Testis (tissue), 2 donors: ENCODE measurements at regions not wholly inside any gene's neighbourhood (a gene's known extent, or its start where the extent isn't known, plus 50 kb on each side); places are given as distances from the start of the nearest gene placed in this dataset.
"Not testable (repeated sequence)": the region's sequence is repeated elsewhere in the genome, so short reads cannot be mapped to it uniquely, and the experiment has no call there.

ENCODE experiments used
- DNase-seq: peaks from one replicate; pipeline ENCODE4 v3.0.0-alpha.2; 2019
- H3K27ac ChIP-seq, 2 donors: fragments of 200-600 bp; sonication (generic); one replicate each; pipeline ENCODE4 v1.5.1; 2019
- H3K27me3 ChIP-seq: fragments of 200-600 bp; sonication (generic); one replicate; pipeline ENCODE4 v1.5.1; 2019
- H3K36me3 ChIP-seq: fragments of 200-600 bp; sonication (generic); one replicate; pipeline ENCODE4 v1.5.1; 2017; ENCODE audit warnings: low read depth; ENCODE audit errors: missing control alignments
- H3K4me1 ChIP-seq: fragments of 200-600 bp; sonication (generic); one replicate; pipeline ENCODE4 v1.5.1; 2019
- H3K4me3 ChIP-seq, 2 donors: fragments of 200-600 bp; sonication (generic); one replicate each; pipeline ENCODE4 v1.5.1; 2017 to 2019
- H3K9me3 ChIP-seq: fragments of 200-600 bp; sonication (generic); one replicate; pipeline ENCODE4 v1.5.1; 2017
- POLR2A ChIP-seq: fragments of 450-650 bp; IDR thresholded peaks from one replicate; pipeline ENCODE4 v1.6.1; 2017; ENCODE audit warnings: antibody characterized with exemption, mild to moderate bottlenecking, moderate library complexity
- WGBS, 2 donors: methylation state at CpG; one replicate each; pipeline ENCODE4 v1.1.5; 2018; 5-methylcytosine and 5-hydroxymethylcytosine counted together
- intact Hi-C: fragments of 100-400 bp; cut with DNase I; formaldehyde crosslinking; loops from one replicate; pipeline ENCODE4 v1.15.1; 2023; ENCODE audit warnings: low total_unique reads
- TF ChIP-seq, protein P1 (sequence below), 3 experiments: fragments of 450-650 bp in 2 of 3; fragments of 200-600 bp in 1 of 3; sonication (generic) in 1 of 3; IDR thresholded peaks; one replicate each; pipeline ENCODE4 v1.5.1; 2016 to 2019; ENCODE audit warnings: antibody characterized with exemption in 3 of 3, mild to moderate bottlenecking in 2 of 3, moderate library complexity in 1 of 3

DNA sequence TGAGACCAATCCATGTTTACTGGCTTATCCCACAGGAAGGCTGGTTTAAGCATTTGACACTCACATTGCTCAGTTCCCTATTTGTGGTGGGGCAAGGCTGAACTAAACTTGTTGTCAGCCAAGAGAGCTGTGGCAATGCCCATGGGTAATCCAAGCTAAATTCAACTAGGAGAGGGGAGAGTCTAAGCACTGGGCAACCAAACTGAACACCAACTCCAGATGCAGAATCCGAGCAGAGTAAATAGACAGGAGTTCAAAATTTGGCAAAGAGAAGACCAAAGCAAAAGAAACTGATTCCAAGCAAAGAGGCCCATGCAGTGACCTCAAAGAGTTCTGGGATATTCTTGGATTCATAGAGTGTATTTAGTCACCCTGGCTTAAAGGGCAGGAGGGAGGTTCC, 106.5 kb upstream of the NT5E start:
- H3K27me3 ChIP-seq: no peaks in the 10 kb centered on the region
- 82 to 88% methylated on average over 1 of the region's 1 CpG for WGBS, 2 donors
- intact Hi-C loops: no loop called here
- no peaks in the 10 kb centered on the region for H3K9me3 ChIP-seq
- no peak overlapping the region for H3K4me3 ChIP-seq
- H3K36me3 ChIP-seq: no peaks in the 10 kb centered on the region
- H3K27ac ChIP-seq: no peak overlapping the region
- no peaks in the 10 kb centered on the region for H3K4me1 ChIP-seq
- no peak for DNase-seq
- TF ChIP-seq, protein P1, sequence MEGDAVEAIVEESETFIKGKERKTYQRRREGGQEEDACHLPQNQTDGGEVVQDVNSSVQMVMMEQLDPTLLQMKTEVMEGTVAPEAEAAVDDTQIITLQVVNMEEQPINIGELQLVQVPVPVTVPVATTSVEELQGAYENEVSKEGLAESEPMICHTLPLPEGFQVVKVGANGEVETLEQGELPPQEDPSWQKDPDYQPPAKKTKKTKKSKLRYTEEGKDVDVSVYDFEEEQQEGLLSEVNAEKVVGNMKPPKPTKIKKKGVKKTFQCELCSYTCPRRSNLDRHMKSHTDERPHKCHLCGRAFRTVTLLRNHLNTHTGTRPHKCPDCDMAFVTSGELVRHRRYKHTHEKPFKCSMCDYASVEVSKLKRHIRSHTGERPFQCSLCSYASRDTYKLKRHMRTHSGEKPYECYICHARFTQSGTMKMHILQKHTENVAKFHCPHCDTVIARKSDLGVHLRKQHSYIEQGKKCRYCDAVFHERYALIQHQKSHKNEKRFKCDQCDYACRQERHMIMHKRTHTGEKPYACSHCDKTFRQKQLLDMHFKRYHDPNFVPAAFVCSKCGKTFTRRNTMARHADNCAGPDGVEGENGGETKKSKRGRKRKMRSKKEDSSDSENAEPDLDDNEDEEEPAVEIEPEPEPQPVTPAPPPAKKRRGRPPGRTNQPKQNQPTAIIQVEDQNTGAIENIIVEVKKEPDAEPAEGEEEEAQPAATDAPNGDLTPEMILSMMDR (IDR thresholded peaks at IDR 0.05): no peak
- no peak for TF ChIP-seq POLR2A

DNA sequence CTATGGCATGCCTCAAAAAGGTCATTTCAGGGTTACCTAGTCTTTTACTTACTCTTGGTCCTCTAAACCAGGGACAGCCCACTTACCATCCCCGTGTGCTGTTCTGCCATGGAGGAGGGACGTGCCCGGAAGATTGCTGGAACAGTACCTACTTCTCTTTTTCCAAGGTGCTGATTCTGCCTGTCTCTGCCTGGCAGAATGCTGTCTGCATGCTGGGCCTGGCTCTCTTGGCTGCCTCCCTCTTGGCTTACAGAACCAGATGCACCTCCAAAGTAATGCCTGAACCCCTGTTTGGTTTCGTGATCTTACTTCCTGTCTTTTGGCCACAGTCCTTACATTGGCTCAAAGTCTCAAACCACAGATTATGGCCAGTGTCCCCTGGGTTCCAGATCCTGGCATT, 120.7 kb upstream of the NT5E start:
- Histone ChIP-seq H3K27ac (no peak overlapping the region), H3K27me3 (no peaks in the 10 kb centered on the region), H3K4me1 (no peaks in the 10 kb centered on the region), H3K9me3 (no peaks in the 10 kb centered on the region), H3K4me3 (no peak overlapping the region), H3K36me3 (no peaks in the 10 kb centered on the region)
- intact Hi-C loops: no loop called here
- DNase-seq: no peak
- TF ChIP-seq POLR2A: no peak
- TF ChIP-seq, protein P1 (IDR thresholded peaks at IDR 0.05): no peak
- 84 to 95% methylated on average over 4 of the region's 4 CpGs for WGBS, 2 donors

DNA sequence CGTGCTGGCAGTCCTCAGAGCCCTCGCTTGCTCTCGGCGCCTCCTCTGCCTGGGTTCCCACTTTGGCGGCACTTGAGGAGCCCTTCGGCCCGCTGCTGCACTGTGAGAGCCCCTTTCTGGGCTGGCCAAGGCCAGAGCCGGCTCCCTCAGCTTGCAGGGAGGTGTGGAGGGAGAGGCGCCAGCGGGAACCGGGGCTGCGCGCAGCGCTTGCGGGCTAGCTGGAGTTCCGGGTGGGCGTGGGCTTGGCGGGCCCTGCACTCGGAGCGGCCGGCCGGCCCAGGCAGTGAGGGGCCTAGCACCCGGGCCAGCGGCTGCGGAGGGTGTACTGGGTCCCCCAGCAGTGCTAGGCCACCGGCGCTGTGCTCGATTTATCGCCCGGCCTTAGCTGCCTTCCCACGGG, 124.1 kb upstream of the NT5E start:
- H3K4me3 ChIP-seq: peak overlapping the region in 1 of 2 donors; percentile 32
- DNase-seq, H3K27me3 ChIP-seq, H3K36me3 ChIP-seq, H3K4me1 ChIP-seq, intact Hi-C loops, H3K27ac ChIP-seq, H3K9me3 ChIP-seq: not testable (repeated sequence)
- WGBS, 2 donors: 58 to 71% methylated on average over 5 to 28 of the region's 31 CpGs

DNA sequence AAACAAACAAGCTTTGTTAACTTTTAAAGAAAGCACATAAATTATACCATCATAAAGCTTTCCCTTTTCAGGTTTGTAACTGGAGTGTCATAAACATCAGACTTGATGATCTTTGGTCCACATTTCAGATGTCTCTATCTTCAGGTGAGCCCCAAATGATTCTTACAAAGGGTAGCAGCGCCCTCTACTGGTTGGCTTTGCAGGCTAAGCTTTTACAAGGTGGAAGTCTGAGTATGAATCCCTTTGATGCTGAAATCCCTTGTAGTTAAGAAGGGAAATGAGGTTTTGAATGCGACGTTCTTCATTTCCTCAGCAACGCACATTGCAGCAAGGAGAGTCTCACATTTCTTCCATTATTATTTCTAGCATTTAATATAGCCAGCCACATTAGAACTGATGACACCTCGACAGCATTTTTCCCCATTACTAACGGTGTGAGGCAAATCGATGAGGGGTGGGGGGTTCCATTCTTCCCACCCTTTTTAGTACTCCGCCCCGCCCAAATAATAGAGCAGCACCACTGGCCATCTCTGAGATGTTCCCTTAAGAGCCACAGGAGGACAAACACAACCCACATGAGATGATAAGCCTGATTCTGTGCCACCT, 126.3 kb upstream of the NT5E start:
- Histone ChIP-seq H3K4me3 (no peak overlapping the region), H3K4me1 (no peaks in the 10 kb centered on the region), H3K27me3 (no peaks in the 10 kb centered on the region), H3K36me3 (no peaks in the 10 kb centered on the region), H3K9me3 (no peaks in the 10 kb centered on the region), H3K27ac (no peak overlapping the region)
- intact Hi-C loops: no loop called here
- WGBS, 2 donors: 19 to 23% methylated on average over 9 of the region's 9 CpGs
- TF ChIP-seq, protein P1 (IDR thresholded peaks at IDR 0.05): peak; percentile 48 to 65 (median 49)
- TF ChIP-seq POLR2A: no peak
- DNase-seq: peak; percentile 92

DNA sequence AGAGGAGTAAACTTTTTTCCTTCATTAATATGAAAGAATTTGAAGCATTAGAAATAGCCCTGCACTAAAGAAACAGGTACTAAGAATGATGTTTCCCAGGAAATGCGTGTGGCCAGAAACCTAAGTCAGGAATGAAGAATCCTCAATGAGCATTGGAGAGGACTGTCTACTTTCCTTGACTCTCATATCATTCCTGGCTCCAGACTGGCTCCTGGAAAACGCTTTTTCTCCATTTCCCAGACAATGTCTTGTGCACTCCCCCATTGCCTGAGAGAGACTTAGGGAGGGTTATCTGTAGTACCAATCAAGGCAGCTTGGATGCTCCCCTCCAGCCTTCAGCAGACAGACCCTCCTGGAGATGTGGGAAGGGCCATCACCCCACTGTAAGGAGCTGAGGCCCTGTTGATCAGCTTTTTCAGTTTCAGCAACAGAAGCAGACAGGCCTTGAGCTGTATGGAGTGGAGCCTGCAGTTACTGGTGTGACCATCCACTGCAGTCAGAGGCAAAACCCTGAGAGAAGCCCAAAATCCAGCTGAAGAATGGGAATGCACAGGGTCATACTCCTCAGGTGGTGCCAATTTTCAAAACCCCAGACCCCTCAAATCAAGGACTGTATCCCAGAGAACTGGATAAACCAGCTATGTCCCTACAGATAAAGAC, 127.3 kb upstream of the NT5E start:
- intact Hi-C loops: no loop called here
- no peak overlapping the region for H3K27ac ChIP-seq
- no peak for DNase-seq
- 12 to 17% methylated on average over 2 of the region's 2 CpGs for WGBS, 2 donors
- no peaks in the 10 kb centered on the region for H3K36me3 ChIP-seq
- H3K9me3 ChIP-seq: no peaks in the 10 kb centered on the region
- no peaks in the 10 kb centered on the region for H3K27me3 ChIP-seq
- TF ChIP-seq, protein P1 (IDR thresholded peaks at IDR 0.05): no peak
- no peak for TF ChIP-seq POLR2A
- no peaks in the 10 kb centered on the region for H3K4me1 ChIP-seq
- no peak overlapping the region for H3K4me3 ChIP-seq
